GM10248 (cell line): ENCODE measurements at regions not wholly inside any gene's neighbourhood (a gene's known extent, or its start where the extent isn't known, plus 50 kb on each side); places are given as distances from the start of the nearest gene placed in this dataset.

Source experiments
- CTCF ChIA-PET: fragments of 300-600 bp; sonication (Branson Sonifier 250); formaldehyde crosslinking; extraction: SDS; loops from one replicate; lab custom pipeline; 2021; ENCODE audit warnings: antibody characterized with exemption; lab: Yijun Ruan, JAX
- POLR2A ChIA-PET: fragments of 350-650 bp; sonication (Branson Sonifier 250); formaldehyde crosslinking; extraction: SDS; loops from one replicate; lab custom pipeline; 2020; ENCODE audit warnings: antibody characterized with exemption; lab: Yijun Ruan, JAX
- DNase-seq: peaks from one replicate; pipeline ENCODE4 v3.0.0; 2012; ENCODE audit errors: extremely low spot score
- CTCF ChIP-seq: IDR thresholded peaks from 2 replicates; pipeline ENCODE4 v1.5.1; 2012; ENCODE audit warnings: mild to moderate bottlenecking, low read depth; ENCODE audit errors: extremely low read depth, missing control alignments, control extremely low read depth

GRCh38 chr4:37109756-37110155 is 134.8 kb upstream of the NWD2 start:
- TF ChIP-seq CTCF: no peak
- no peak for DNase-seq

GRCh38 chr4:37124800-37125199 is 119.7 kb upstream of the NWD2 start:
- CTCF ChIA-PET: no interaction called here
- POLR2A ChIA-PET: no interaction called here

More at GRCh38 chr4:37109756-37110155, 134.8 kb upstream of the NWD2 start:
- POLR2A ChIA-PET: no interaction called here
- CTCF ChIA-PET: interaction anchor here (1.3 kb wide), 1 partner anchor 13 kb away, joined by 3 read pairs; no protein-coding TSS in a partner anchor

GRCh38 chr4:37126051-37126450 is 118.5 kb upstream of the NWD2 start:
- CTCF ChIA-PET: interaction anchor here (1.3 kb wide), 1 partner anchor 17 kb away, joined by 3 read pairs; no protein-coding TSS in a partner anchor
- no peak for TF ChIP-seq CTCF
- POLR2A ChIA-PET: no interaction called here
- DNase-seq: no peak

More at GRCh38 chr4:37124800-37125199, 119.7 kb upstream of the NWD2 start:
- no peak for TF ChIP-seq CTCF
- DNase-seq: no peak

- no peak for DNase-seq
- CTCF ChIA-PET: no interaction called here
- POLR2A ChIA-PET: no interaction called here
- TF ChIP-seq CTCF: no peak
Measured at GRCh38 chr4:37130465-37130864, 114.1 kb upstream of the NWD2 start.

GRCh38 chr4:37132351-37132974 is 112.1 kb upstream of the NWD2 start:
- TF ChIP-seq CTCF: no peak
- DNase-seq: no peak
- ChIA-PET POLR2A (no interaction called here), CTCF (interaction anchor here (1.0 to 1.3 kb wide), 2 partner anchors 10 to 12 kb away, joined by 3 read pairs; no protein-coding TSS in a partner anchor)

GRCh38 chr4:37132975-37133360 is 111.6 kb upstream of the NWD2 start:
- TF ChIP-seq CTCF: no peak
- DNase-seq: no peak
- CTCF ChIA-PET: interaction anchor here (1.0 to 1.3 kb wide), 2 partner anchors 10 to 12 kb away, joined by 3 read pairs; no protein-coding TSS in a partner anchor
- POLR2A ChIA-PET: no interaction called here
